ENCODE measurements at regions not wholly inside any gene's neighbourhood (a gene's known extent, or its start where the extent isn't known, plus 50 kb on each side); places are given as distances from the start of the nearest gene placed in this dataset.

- intact Hi-C loops (cut with DNase I; ENCODE audit: low total_unique reads): no loop called here
- 78% methylated on average over 9 of the region's 9 CpGs for WGBS, 2 donors
- Histone ChIP-seq H3K27ac (no peak overlapping the region), H3K36me3 (ENCODE audit: low read depth, missing control alignments) (no peaks in the 10 kb centered on the region), H3K27me3 (no peaks in the 10 kb centered on the region), H3K4me3 (no peak overlapping the region), H3K4me1 (no peaks in the 10 kb centered on the region), H3K9me3 (no peaks in the 10 kb centered on the region)
- no peak for DNase-seq
- TF ChIP-seq, protein P1, sequence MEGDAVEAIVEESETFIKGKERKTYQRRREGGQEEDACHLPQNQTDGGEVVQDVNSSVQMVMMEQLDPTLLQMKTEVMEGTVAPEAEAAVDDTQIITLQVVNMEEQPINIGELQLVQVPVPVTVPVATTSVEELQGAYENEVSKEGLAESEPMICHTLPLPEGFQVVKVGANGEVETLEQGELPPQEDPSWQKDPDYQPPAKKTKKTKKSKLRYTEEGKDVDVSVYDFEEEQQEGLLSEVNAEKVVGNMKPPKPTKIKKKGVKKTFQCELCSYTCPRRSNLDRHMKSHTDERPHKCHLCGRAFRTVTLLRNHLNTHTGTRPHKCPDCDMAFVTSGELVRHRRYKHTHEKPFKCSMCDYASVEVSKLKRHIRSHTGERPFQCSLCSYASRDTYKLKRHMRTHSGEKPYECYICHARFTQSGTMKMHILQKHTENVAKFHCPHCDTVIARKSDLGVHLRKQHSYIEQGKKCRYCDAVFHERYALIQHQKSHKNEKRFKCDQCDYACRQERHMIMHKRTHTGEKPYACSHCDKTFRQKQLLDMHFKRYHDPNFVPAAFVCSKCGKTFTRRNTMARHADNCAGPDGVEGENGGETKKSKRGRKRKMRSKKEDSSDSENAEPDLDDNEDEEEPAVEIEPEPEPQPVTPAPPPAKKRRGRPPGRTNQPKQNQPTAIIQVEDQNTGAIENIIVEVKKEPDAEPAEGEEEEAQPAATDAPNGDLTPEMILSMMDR (IDR thresholded peaks at IDR 0.05): no peak
- TF ChIP-seq POLR2A (IDR thresholded peaks at IDR 0.05): no peak
Observed at GRCh38 chr4:36841583-36842326, 402.8 kb upstream of the NWD2 start.

DNA sequence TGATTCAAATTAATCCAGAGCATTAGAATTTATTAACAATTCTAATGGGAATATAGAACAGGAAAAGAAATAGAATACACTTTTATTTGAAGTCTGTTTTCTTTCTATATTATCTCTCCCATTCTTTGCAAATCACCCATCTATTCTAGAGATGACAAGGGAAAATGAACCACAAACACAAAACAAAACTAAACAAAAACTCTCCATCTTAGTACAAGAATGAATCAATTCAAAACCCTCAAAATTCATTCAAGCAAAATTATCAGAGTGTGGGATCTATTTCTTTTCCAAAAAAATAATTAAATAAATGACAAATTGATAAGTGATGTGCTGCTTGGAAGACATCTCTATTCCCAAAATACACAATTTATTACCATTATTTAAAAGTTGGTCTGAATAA is 400.1 kb upstream of the NWD2 start:
- Histone ChIP-seq H3K4me1 (no peaks in the 10 kb centered on the region), H3K9me3 (no peaks in the 10 kb centered on the region), H3K27me3 (no peaks in the 10 kb centered on the region), H3K27ac (no peak overlapping the region), H3K36me3 (ENCODE audit: low read depth, missing control alignments) (no peaks in the 10 kb centered on the region), H3K4me3 (no peak overlapping the region)
- no peak for DNase-seq
- TF ChIP-seq, protein P1 (IDR thresholded peaks at IDR 0.05): no peak
- TF ChIP-seq POLR2A (IDR thresholded peaks at IDR 0.05): no peak
- intact Hi-C loops (cut with DNase I; ENCODE audit: low total_unique reads): no loop called here

DNA sequence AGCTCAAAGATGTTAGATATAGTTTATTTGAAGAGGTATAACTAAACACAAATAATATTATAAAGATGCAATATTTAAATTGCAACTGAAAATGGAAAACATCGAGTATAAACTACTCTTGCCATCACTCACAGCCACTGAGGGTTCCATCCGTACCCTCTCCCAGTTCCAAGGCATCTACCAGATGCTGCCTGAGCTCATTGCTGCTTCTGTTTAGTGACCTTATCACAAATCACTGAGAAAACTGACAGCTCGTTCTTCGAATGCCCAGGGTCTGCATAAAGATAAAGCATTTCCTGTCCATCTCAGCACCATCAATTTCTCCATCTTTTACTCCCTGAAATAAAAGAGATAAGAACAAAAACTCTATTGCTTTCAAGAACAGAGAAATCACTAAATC is 391.7 kb upstream of the NWD2 start:
- no peaks in the 10 kb centered on the region for H3K36me3 ChIP-seq (ENCODE audit: low read depth, missing control alignments)
- H3K27me3 ChIP-seq: no peaks in the 10 kb centered on the region
- WGBS, 2 donors: 54 to 55% methylated on average over 4 of the region's 4 CpGs
- no peak overlapping the region for H3K4me3 ChIP-seq
- H3K4me1 ChIP-seq: no peaks in the 10 kb centered on the region
- TF ChIP-seq, protein P1 (IDR thresholded peaks at IDR 0.05): no peak
- TF ChIP-seq POLR2A (IDR thresholded peaks at IDR 0.05): no peak
- intact Hi-C loops (cut with DNase I; ENCODE audit: low total_unique reads): no loop called here
- H3K9me3 ChIP-seq: no peaks in the 10 kb centered on the region
- no peak for DNase-seq
- H3K27ac ChIP-seq: no peak overlapping the region

- H3K36me3 ChIP-seq (ENCODE audit: low read depth, missing control alignments): no peaks in the 10 kb centered on the region
- H3K4me1 ChIP-seq: no peaks in the 10 kb centered on the region
- H3K27ac ChIP-seq: no peak overlapping the region
- H3K9me3 ChIP-seq: no peaks in the 10 kb centered on the region
- no peak for TF ChIP-seq POLR2A (IDR thresholded peaks at IDR 0.05)
- TF ChIP-seq, protein P1 (IDR thresholded peaks at IDR 0.05): no peak
- no peaks in the 10 kb centered on the region for H3K27me3 ChIP-seq
- DNase-seq: no peak
- WGBS, 2 donors: 71 to 90% methylated on average over 5 of the region's 5 CpGs
- H3K4me3 ChIP-seq: no peak overlapping the region
- intact Hi-C loops (cut with DNase I; ENCODE audit: low total_unique reads): no loop called here
Observed at GRCh38 chr4:36854554-36854953, 390.0 kb upstream of the NWD2 start.

DNA sequence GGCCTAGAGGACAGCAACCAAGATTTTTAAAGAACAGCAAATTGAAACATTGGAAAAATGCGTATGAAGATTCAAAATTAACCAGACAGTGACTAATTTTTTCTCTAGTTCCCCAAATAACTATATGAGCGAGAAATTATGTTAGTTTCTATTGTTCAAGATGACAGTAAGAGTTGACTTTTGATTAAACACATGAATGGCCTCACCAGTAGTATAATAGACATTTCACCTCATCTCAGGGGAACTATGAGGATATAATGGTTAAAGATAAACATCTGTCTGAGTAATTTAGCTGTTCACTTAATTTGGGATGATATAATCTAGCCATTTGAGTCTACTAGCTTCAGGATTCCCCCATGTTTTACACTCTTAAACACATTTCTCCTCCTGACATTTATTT is 380.9 kb upstream of the NWD2 start:
- Histone ChIP-seq H3K9me3 (no peaks in the 10 kb centered on the region), H3K4me3 (no peak overlapping the region), H3K27ac (no peak overlapping the region), H3K4me1 (no peaks in the 10 kb centered on the region), H3K36me3 (ENCODE audit: low read depth, missing control alignments) (no peaks in the 10 kb centered on the region), H3K27me3 (no peaks in the 10 kb centered on the region)
- no peak for DNase-seq
- intact Hi-C loops (cut with DNase I; ENCODE audit: low total_unique reads): no loop called here
- WGBS, 2 donors: 91 to 93% methylated on average over 2 of the region's 2 CpGs
- TF ChIP-seq, protein P1 (IDR thresholded peaks at IDR 0.05): no peak
